HL-60 (cell line): ENCODE measurements at regions not wholly inside any gene's neighbourhood (a gene's known extent, or its start where the extent isn't known, plus 50 kb on each side); places are given as distances from the start of the nearest gene placed in this dataset.

ENCODE experiments used
- DNase-seq, 2 experiments: peaks; one replicate each; pipeline ENCODE4 v3.0.0-alpha.2; 2010 to 2020; ENCODE audit warnings: low read depth in 1 of 2, low spot score in 1 of 2
- H3K27ac ChIP-seq: fragments of 250-450 bp; sonication (Bioruptor Pico); replicated peaks from 2 replicates; pipeline ENCODE4 v1.5.1; 2020; ENCODE audit warnings: mild to moderate bottlenecking, moderate library complexity
- H3K27me3 ChIP-seq: fragments of 250-450 bp; sonication (Bioruptor Pico); 2 replicates; pipeline ENCODE4 v1.5.1; 2021; ENCODE audit warnings: mild to moderate bottlenecking, moderate library complexity; ENCODE audit not compliant: insufficient read depth, poor library complexity, severe bottlenecking
- H3K4me3 ChIP-seq: replicated peaks from 2 replicates; pipeline ENCODE4 v1.5.1; 2011; ENCODE audit warnings: mild to moderate bottlenecking, control low read depth, low read length; ENCODE audit not compliant: insufficient read depth
- GABPA ChIP-seq: IDR thresholded peaks from 2 replicates; pipeline ENCODE4 v1.6.1; 2012; ENCODE audit warnings: low read depth
- POLR2AphosphoS5 ChIP-seq: IDR thresholded peaks from 2 replicates; pipeline ENCODE4 v1.6.1; 2012; ENCODE audit warnings: low read depth
- SPI1 ChIP-seq: IDR thresholded peaks from 2 replicates; pipeline ENCODE4 v1.6.1; 2012; ENCODE audit warnings: low read depth, mild to moderate bottlenecking, borderline replicate concordance
- TF ChIP-seq, protein P1 (sequence below): IDR thresholded peaks from 2 replicates; pipeline ENCODE4 v1.6.1; 2012; ENCODE audit warnings: low read depth; ENCODE audit not compliant: insufficient replicate concordance
- TF ChIP-seq, protein P2 (sequence below): IDR thresholded peaks from one replicate; pipeline ENCODE4 v1.5.1; 2011; ENCODE audit warnings: low read length, control low read depth, inconsistent platforms; ENCODE audit not compliant: insufficient read depth

DNA sequence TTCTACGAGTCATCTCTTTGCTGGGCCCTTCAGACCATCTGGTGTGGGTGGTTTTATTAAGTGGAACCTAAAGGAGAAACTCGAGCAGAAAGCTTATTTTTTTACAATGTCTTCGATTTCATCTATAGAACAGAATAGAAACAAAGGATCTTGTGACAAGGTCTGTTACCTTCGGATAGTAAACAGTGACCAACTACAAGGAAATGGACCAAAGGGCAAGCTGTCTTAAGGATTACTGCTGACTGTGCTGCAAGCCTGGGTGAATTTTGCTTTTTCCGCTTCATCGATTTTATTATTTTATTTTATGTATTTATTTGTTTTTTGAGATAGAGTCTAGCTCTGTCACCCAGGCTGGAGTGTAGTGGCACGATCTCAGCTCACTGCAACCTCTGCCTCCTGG lies 348.9 kb upstream of the ERCC4 start:
- Histone ChIP-seq H3K27ac (no peak overlapping the region), H3K4me3 (no peak overlapping the region), H3K27me3 (no peaks in the 10 kb centered on the region)
- DNase-seq, result no peak
- no peak for TF ChIP-seq SPI1
- TF ChIP-seq, protein P1, sequence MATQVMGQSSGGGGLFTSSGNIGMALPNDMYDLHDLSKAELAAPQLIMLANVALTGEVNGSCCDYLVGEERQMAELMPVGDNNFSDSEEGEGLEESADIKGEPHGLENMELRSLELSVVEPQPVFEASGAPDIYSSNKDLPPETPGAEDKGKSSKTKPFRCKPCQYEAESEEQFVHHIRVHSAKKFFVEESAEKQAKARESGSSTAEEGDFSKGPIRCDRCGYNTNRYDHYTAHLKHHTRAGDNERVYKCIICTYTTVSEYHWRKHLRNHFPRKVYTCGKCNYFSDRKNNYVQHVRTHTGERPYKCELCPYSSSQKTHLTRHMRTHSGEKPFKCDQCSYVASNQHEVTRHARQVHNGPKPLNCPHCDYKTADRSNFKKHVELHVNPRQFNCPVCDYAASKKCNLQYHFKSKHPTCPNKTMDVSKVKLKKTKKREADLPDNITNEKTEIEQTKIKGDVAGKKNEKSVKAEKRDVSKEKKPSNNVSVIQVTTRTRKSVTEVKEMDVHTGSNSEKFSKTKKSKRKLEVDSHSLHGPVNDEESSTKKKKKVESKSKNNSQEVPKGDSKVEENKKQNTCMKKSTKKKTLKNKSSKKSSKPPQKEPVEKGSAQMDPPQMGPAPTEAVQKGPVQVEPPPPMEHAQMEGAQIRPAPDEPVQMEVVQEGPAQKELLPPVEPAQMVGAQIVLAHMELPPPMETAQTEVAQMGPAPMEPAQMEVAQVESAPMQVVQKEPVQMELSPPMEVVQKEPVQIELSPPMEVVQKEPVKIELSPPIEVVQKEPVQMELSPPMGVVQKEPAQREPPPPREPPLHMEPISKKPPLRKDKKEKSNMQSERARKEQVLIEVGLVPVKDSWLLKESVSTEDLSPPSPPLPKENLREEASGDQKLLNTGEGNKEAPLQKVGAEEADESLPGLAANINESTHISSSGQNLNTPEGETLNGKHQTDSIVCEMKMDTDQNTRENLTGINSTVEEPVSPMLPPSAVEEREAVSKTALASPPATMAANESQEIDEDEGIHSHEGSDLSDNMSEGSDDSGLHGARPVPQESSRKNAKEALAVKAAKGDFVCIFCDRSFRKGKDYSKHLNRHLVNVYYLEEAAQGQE, result no peak
- no peak for TF ChIP-seq GABPA
- TF ChIP-seq, protein P2, sequence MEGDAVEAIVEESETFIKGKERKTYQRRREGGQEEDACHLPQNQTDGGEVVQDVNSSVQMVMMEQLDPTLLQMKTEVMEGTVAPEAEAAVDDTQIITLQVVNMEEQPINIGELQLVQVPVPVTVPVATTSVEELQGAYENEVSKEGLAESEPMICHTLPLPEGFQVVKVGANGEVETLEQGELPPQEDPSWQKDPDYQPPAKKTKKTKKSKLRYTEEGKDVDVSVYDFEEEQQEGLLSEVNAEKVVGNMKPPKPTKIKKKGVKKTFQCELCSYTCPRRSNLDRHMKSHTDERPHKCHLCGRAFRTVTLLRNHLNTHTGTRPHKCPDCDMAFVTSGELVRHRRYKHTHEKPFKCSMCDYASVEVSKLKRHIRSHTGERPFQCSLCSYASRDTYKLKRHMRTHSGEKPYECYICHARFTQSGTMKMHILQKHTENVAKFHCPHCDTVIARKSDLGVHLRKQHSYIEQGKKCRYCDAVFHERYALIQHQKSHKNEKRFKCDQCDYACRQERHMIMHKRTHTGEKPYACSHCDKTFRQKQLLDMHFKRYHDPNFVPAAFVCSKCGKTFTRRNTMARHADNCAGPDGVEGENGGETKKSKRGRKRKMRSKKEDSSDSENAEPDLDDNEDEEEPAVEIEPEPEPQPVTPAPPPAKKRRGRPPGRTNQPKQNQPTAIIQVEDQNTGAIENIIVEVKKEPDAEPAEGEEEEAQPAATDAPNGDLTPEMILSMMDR, result no peak
- TF ChIP-seq POLR2AphosphoS5, result no peak

DNA sequence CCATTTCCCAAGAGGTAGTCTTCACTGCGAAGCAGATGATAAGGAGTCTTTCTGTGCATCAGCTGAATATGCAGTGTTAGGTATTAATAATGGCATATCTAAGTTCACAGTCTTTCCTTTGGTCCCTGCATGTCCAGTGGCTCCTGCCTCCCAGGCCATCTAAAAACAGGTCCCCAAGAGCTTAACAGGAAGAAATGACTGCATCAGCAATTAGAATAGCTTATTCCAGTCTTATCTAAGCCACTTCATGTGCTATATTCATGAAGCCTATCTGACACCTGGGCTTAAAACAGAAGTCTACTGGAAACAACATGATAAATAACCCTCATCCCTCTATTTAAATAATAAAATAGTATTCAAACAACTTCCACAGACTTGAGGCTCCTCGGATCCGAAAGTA lies 346.1 kb upstream of the ERCC4 start:
- DNase-seq, result no peak
- Histone ChIP-seq H3K27me3 (no peaks in the 10 kb centered on the region), H3K27ac (no peak overlapping the region), H3K4me3 (no peak overlapping the region)
- TF ChIP-seq SPI1 (no peak), GABPA (no peak)
- TF ChIP-seq, protein P1, result no peak

DNA sequence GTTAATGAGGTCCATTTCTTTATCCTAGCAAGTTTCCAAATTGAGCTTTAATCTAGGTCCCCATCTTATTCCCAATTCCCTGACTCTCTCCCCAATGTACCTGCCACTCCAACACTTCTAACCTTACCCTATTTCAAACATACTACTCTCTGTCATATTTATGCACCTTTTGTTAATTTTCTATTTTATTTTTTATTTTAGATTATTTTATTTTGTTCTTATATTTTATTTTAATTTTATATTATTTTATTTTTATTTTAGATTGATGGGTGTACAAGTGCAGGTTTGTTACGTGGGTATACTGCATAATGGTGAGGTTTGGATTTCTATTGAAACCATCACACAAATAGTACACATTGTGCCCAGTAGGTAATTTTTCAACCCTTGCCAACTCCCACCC lies 333.9 kb upstream of the ERCC4 start:
- Histone ChIP-seq H3K27me3 (no peaks in the 10 kb centered on the region), H3K27ac (no peak overlapping the region), H3K4me3 (no peak overlapping the region)
- TF ChIP-seq, protein P2, result no peak
- no peak for TF ChIP-seq POLR2AphosphoS5
- TF ChIP-seq SPI1, result no peak
- TF ChIP-seq, protein P1, result no peak
- no peak for TF ChIP-seq GABPA
- DNase-seq, result no peak

DNA sequence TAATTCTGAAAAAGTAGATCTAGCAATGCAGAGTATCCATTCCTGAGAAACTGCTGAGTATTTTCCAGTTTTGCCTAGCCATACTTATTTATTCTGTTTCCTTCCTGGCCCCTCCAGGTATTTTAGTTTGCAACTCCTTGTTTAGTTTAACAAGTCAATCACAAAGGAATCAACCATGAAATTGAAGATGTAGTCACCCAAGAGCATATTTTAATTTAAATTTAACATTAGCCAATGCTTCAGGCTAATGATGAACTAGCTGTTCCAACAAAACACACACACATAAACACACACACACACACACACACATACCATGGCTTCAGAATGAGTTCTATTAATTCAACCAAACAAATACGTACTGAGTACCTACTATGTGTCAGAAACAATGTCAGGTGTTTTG lies 332.8 kb upstream of the ERCC4 start:
- DNase-seq, result no peak
- no peak overlapping the region for H3K4me3 ChIP-seq
- no peak overlapping the region for H3K27ac ChIP-seq
- no peaks in the 10 kb centered on the region for H3K27me3 ChIP-seq
- TF ChIP-seq, protein P1, result no peak
